ENCODE measurements at regions not wholly inside any gene's neighbourhood (a gene's known extent, or its start where the extent isn't known, plus 50 kb on each side); places are given as distances from the start of the nearest gene placed in this dataset.

- TF ChIP-seq USF1 (IDR thresholded peaks at IDR 0.05), result no peak
- TF ChIP-seq CREB1 (IDR thresholded peaks at IDR 0.05; ENCODE audit: low read depth), result no peak
Observed at GRCh38 chr19:28329429-28329828, 883.5 kb downstream of the UQCRFS1 start.

All from Ishikawa (cell line).